H1 (cell line): ENCODE measurements at regions not wholly inside any gene's neighbourhood (a gene's known extent, or its start where the extent isn't known, plus 50 kb on each side); places are given as distances from the start of the nearest gene placed in this dataset.

Experiments used
- CTCF ChIA-PET: fragments of 300-600 bp; sonication (Branson Sonifier 250); formaldehyde crosslinking; loops from one replicate; lab custom pipeline; 2021; ENCODE audit not compliant: partially characterized antibody; lab: Charles Lee
- POLR2A ChIA-PET: fragments of 300-600 bp; sonication (Branson Sonifier 250); formaldehyde crosslinking; loops from one replicate; lab custom pipeline; 2021; ENCODE audit warnings: inconsistent platforms; ENCODE audit not compliant: partially characterized antibody; lab: Charles Lee
- DNase-seq, 2 experiments: peaks; one replicate each; pipeline versions ENCODE4 v3.0.0 to v3.0.0-alpha.2; 2010 to 2022; ENCODE audit warnings: low spot score in 2 of 2, low read depth in 1 of 2, mixed read lengths in 1 of 2
- FAIRE-seq: peaks from 2 replicates; lab custom pipeline; 2011; peaks lifted over from hg19 to GRCh38; lab: Jason Lieb, UNC
- H2AFZ ChIP-seq: 2 replicates; pipeline ENCODE4 v1.8.1; 2012; ENCODE audit warnings: low read length, inconsistent platforms
- H2AK5ac ChIP-seq: 2 replicates; pipeline ENCODE4 v1.6.1; 2013; ENCODE audit warnings: low read depth, low read length
- H2BK120ac ChIP-seq: replicated peaks from 2 replicates; pipeline ENCODE3; 2013; ENCODE audit warnings: low read depth, low read length, inconsistent platforms
- H2BK12ac ChIP-seq: 2 replicates; pipeline ENCODE4 v1.6.1; 2013; ENCODE audit warnings: low read depth, low read length
- H2BK15ac ChIP-seq: 2 replicates; pipeline ENCODE4 v1.6.1; 2013; ENCODE audit warnings: low read length
- H2BK20ac ChIP-seq: 2 replicates; pipeline ENCODE4 v1.6.1; 2013; ENCODE audit warnings: low read length
- H2BK5ac ChIP-seq: 2 replicates; pipeline ENCODE4 v1.6.1; 2013; ENCODE audit warnings: low read depth, low read length
- H3K14ac ChIP-seq: 2 replicates; pipeline ENCODE4 v1.6.1; 2013; ENCODE audit warnings: inconsistent platforms; ENCODE audit not compliant: insufficient read length
- H3K18ac ChIP-seq: 2 replicates; pipeline ENCODE4 v1.6.1; 2013; ENCODE audit warnings: low read length; ENCODE audit errors: extremely low read depth
- H3K23ac ChIP-seq: 2 replicates; pipeline ENCODE4 v1.6.1; 2013; ENCODE audit warnings: inconsistent platforms; ENCODE audit not compliant: insufficient read length
- H3K23me2 ChIP-seq: 2 replicates; pipeline ENCODE4 v1.6.1; 2013; ENCODE audit warnings: low read depth, low read length
- H3K27ac ChIP-seq: 2 replicates; pipeline ENCODE4 v1.6.1; 2011; ENCODE audit warnings: low read depth, low read length, inconsistent platforms
- H3K27me3 ChIP-seq, 4 experiments: replicated peaks in 1 of 4; 1 replicate in 1 of 4; 2 replicates in 3 of 4; pipeline versions ENCODE4 v1.6.1 to v1.8.1; 2011 to 2013; ENCODE audit warnings: low read length in 3 of 4, mild to moderate bottlenecking in 3 of 4, inconsistent platforms in 2 of 4, mixed read lengths in 2 of 4, moderate library complexity in 1 of 4; ENCODE audit not compliant: control insufficient read depth in 3 of 4, insufficient read depth in 3 of 4; ENCODE audit errors: extremely low read depth in 1 of 4
- H3K36me3 ChIP-seq, 4 experiments: 2 replicates each; pipeline versions ENCODE4 v1.6.1 to v1.8.1; 2011 to 2013; ENCODE audit warnings: mild to moderate bottlenecking in 4 of 4, low read length in 3 of 4, moderate library complexity in 2 of 4, control low read depth in 1 of 4, inconsistent platforms in 1 of 4; ENCODE audit not compliant: insufficient read depth in 4 of 4, control insufficient read depth in 2 of 4
- H3K4ac ChIP-seq: replicated peaks from 2 replicates; pipeline ENCODE3; 2013; ENCODE audit warnings: low read length, low read depth, mixed read lengths, inconsistent platforms; ENCODE audit not compliant: insufficient read length
- H3K4me1 ChIP-seq, 4 experiments: replicated peaks in 1 of 4; 1 replicate in 1 of 4; 2 replicates in 3 of 4; pipeline versions ENCODE4 v1.6.1 to v1.8.1; 2011 to 2013; ENCODE audit warnings: low read length in 3 of 4, inconsistent platforms in 2 of 4, mixed read lengths in 1 of 4; ENCODE audit not compliant: insufficient read depth in 4 of 4, control insufficient read depth in 3 of 4
- H3K4me2 ChIP-seq, 2 experiments: 2 replicates each; pipeline versions ENCODE4 v1.6.1 to v1.8.1; 2011 to 2013; ENCODE audit warnings: low read depth in 2 of 2, low read length in 2 of 2, control low read depth in 1 of 2, inconsistent platforms in 1 of 2, mild to moderate bottlenecking in 1 of 2; ENCODE audit not compliant: insufficient read depth in 1 of 2
- H3K4me3 ChIP-seq, 4 experiments: fragments of 200-600, 300-600 bp in 1 of 4; sonication (generic), shearing (Covaris generic), sonication (Bioruptor Twin) in 1 of 4; 2 replicates each; pipeline versions ENCODE4 v1.5.1 to v1.8.1; 2011 to 2016; ENCODE audit warnings: low read length in 4 of 4, low read depth in 3 of 4, control low read depth in 2 of 4, inconsistent platforms in 2 of 4, mild to moderate bottlenecking in 2 of 4, mixed read lengths in 1 of 4, moderate library complexity in 1 of 4; ENCODE audit not compliant: insufficient read depth in 2 of 4; ENCODE audit errors: extremely low read depth in 1 of 4
- H3K56ac ChIP-seq: replicated peaks from 2 replicates; pipeline ENCODE3; 2013; ENCODE audit warnings: low read depth, mild to moderate bottlenecking, mixed read lengths, low read length, inconsistent platforms; ENCODE audit not compliant: insufficient read length
- H3K79me1 ChIP-seq: 2 replicates; pipeline ENCODE4 v1.6.1; 2013; ENCODE audit warnings: low read depth, low read length, control low read depth
- H3K79me2 ChIP-seq, 2 experiments: 2 replicates each; pipeline versions ENCODE4 v1.6.1 to v1.8.1; 2012 to 2013; ENCODE audit warnings: low read length in 2 of 2, mild to moderate bottlenecking in 2 of 2, inconsistent platforms in 1 of 2; ENCODE audit not compliant: insufficient read depth in 2 of 2, control insufficient read depth in 1 of 2
- H3K9ac ChIP-seq, 4 experiments: replicated peaks in 1 of 4; 1 replicate in 1 of 4; 2 replicates in 3 of 4; pipeline versions ENCODE4 v1.6.1 to v1.8.1; 2011 to 2013; ENCODE audit warnings: low read depth in 3 of 4, low read length in 3 of 4, control low read depth in 2 of 4, mild to moderate bottlenecking in 2 of 4, moderate library complexity in 2 of 4, inconsistent platforms in 1 of 4; ENCODE audit errors: extremely low read depth in 1 of 4
- H3K9me3 ChIP-seq, 2 experiments: 2 replicates each; pipeline versions ENCODE4 v1.6.1 to v1.8.1; 2012 to 2013; ENCODE audit warnings: mild to moderate bottlenecking in 2 of 2, moderate library complexity in 2 of 2, control low read depth in 1 of 2, inconsistent platforms in 1 of 2, low read depth in 1 of 2, low read length in 1 of 2, mixed read lengths in 1 of 2; ENCODE audit not compliant: insufficient read depth in 2 of 2
- H4K20me1 ChIP-seq, 2 experiments: replicated peaks in 1 of 2; 2 replicates each; pipeline versions ENCODE3 to v1.8.1; 2011 to 2013; ENCODE audit warnings: inconsistent platforms in 2 of 2, low read length in 2 of 2, mild to moderate bottlenecking in 1 of 2; ENCODE audit not compliant: insufficient read depth in 2 of 2, control insufficient read depth in 1 of 2
- H4K5ac ChIP-seq: 2 replicates; pipeline ENCODE4 v1.6.1; 2013; ENCODE audit warnings: low read length, low read depth, mixed read lengths, inconsistent platforms; ENCODE audit not compliant: insufficient read length
- H4K8ac ChIP-seq: 2 replicates; pipeline ENCODE4 v1.8.0; 2013; ENCODE audit warnings: mild to moderate bottlenecking, moderate library complexity, low read length, inconsistent platforms; ENCODE audit not compliant: insufficient read depth; ENCODE audit errors: extremely low read depth
- H4K91ac ChIP-seq: replicated peaks from 2 replicates; pipeline ENCODE3; 2013; ENCODE audit warnings: low read length, mixed read lengths, inconsistent platforms; ENCODE audit not compliant: insufficient read length
- CBX8 ChIP-seq: fragments of 300-800, 300-1000 bp; sonication (generic); IDR thresholded peaks from 2 replicates; pipeline ENCODE4 v1.7.1; 2016; ENCODE audit warnings: low read depth, low read length, borderline replicate concordance
- CTBP2 ChIP-seq: IDR thresholded peaks from 2 replicates; pipeline ENCODE4 v1.7.0; 2011; ENCODE audit warnings: borderline replicate concordance, mild to moderate bottlenecking, moderate library complexity, mixed read lengths, low read length; ENCODE audit not compliant: insufficient read depth, insufficient read length
- EZH2 ChIP-seq: fragments of 200-600 bp; sonication (generic); IDR thresholded peaks from 2 replicates; pipeline ENCODE4 v1.7.1; 2012; ENCODE audit warnings: low read depth, mild to moderate bottlenecking, moderate library complexity, low read length, inconsistent platforms; ENCODE audit not compliant: severe bottlenecking
- GTF2F1 ChIP-seq: IDR thresholded peaks from 2 replicates; pipeline ENCODE4 v1.6.1; 2012; ENCODE audit warnings: low read depth, low read length, improper control_type of control experiment, borderline replicate concordance
- WGBS, 2 experiments: shearing (Covaris generic) in 1 of 2; methylation state at CpG; one replicate each; pipeline versions ENCODE4 v1.1.6 to v1.1.7; 2013 to 2015; ENCODE audit warnings: low lambda C conversion rate in 2 of 2, mixed read lengths in 2 of 2, inconsistent platforms in 1 of 2, low coverage in 1 of 2, missing lambda C conversion rate in 1 of 2; ENCODE audit not compliant: insufficient replicate concordance in 2 of 2, insufficient coverage in 1 of 2, insufficient read length in 1 of 2; ENCODE audit errors: extremely low coverage in 1 of 2, missing lambda C conversion rate in 1 of 2; 5-methylcytosine and 5-hydroxymethylcytosine counted together

DNA sequence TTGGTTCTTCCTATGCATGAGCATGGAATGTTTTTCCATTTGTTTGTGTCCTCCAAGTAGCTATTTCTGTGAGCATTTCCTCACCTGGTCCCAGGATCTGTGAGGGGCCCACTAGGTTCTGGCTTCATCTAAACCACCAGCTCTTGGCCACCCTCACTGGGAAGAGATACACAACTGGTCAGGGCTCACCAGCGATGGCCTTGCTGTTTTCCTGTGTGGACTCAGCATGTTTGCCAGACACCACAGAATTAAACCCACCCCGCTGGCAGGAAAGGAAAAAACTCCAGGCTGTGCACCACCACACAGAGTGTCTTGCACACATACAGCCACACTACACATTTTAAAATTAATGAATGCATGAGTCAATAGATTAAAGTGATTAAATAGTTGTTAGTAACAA lies 65.1 kb upstream of the NXT1 start:
- Histone ChIP-seq H4K20me1 (no peaks in the 10 kb centered on the region), H3K79me2 (no peaks in the 10 kb centered on the region), H2BK120ac (no peak overlapping the region), H3K18ac (no peak overlapping the region), H2BK5ac (no peak overlapping the region), H3K4ac (no peak overlapping the region), H3K27ac (no peak overlapping the region), H3K4me1 (no peaks in the 10 kb centered on the region), H3K36me3 (no peaks in the 10 kb centered on the region), H3K14ac (no peak overlapping the region), H2BK20ac (no peak overlapping the region), H3K9ac (no peak overlapping the region), H3K4me3 (no peak overlapping the region), H3K56ac (no peak overlapping the region), H2BK15ac (no peak overlapping the region), H3K4me2 (no peak overlapping the region), H3K79me1 (no peaks in the 10 kb centered on the region), H2AK5ac (no peak overlapping the region), H3K23me2 (no peaks in the 10 kb centered on the region), H4K5ac (no peak overlapping the region), H2BK12ac (no peak overlapping the region), H4K91ac (no peak overlapping the region), H3K9me3 (no peaks in the 10 kb centered on the region), H3K23ac (no peak overlapping the region), H4K8ac (no peak overlapping the region), H3K27me3 (no peaks in the 10 kb centered on the region), H2AFZ (no peak overlapping the region)
- 83% methylated on average over 2 of the region's 2 CpGs; no CpG with 5 or more reads in 1 of the 2 experiments for WGBS, 2 experiments
- ChIA-PET POLR2A (no interaction called here), CTCF (interaction anchor here (0.7 kb wide), 1 partner anchor 51 kb away, joined by 3 read pairs; no protein-coding TSS in a partner anchor)
- no peak for DNase-seq
- no peak for TF ChIP-seq EZH2
- TF ChIP-seq GTF2F1 = no peak
- TF ChIP-seq CBX8 = no peak
- TF ChIP-seq CTBP2 = no peak
- FAIRE-seq = no peak
